HG02981 (cell line): ENCODE measurements at regions not wholly inside any gene's neighbourhood (a gene's known extent, or its start where the extent isn't known, plus 50 kb on each side); places are given as distances from the start of the nearest gene placed in this dataset.

Experiments
- ATAC-seq: cut with Tn5 transposase; IDR thresholded peaks from one replicate; pipeline ENCODE4 v1.9.1; 2021; ENCODE audit warnings: mild to moderate bottlenecking, moderate library complexity; ENCODE audit not compliant: unreplicated experiment

DNA sequence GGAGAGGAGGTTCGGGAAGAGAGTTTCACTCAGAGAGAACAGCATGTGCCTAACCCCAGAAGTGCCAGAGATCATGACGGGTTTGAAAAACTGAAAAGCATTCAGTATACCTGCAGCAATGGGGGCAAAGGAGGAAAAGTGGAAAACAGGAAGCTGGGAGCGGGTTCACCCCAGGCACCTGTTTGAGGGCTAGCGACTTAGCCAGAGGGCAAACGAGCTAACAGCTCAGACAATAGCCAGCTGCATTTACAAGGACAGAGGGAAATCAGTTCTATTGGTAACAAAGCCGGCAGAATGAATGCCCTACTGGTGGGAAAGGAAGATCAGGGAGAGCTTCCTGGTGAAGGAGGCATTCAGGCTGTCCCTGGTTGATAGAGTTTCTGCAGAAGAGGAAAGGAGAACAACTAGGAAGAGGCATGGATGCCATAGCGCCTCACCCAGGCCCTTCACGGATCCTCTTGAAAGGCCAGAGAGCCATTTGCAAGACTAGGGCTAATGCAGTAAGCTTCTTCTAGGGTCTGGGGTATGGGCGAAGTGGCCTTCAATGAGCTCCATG is 141.7 kb upstream of the ADRA1B start:
- ATAC-seq = no peak

DNA sequence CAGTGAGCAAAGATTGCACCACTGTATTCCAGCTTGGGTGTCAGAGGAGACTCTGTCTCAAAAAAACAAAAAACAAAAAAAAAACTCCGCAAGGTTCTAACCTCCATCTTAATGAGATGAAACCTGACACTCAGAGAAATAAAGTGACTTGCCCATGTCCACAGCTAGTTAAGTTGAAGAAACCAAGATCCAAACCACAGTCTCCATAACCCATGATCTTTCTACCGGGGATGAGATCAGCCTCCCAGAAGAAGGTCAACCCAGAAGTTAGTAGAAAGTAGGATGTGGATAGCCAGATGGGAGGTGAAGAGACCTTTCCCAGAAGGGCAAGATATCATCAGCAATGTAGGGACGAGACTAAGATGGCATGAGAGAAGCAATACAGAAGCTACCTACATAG is 140.4 kb upstream of the ADRA1B start:
- no peak for ATAC-seq

GRCh38 chr5:159777049-159777660 is 139.1 kb upstream of the ADRA1B start:
- ATAC-seq = no peak

- no peak for ATAC-seq
These were observed 136.8 kb upstream of the ADRA1B start for GRCh38 chr5:159779481-159779880.

DNA sequence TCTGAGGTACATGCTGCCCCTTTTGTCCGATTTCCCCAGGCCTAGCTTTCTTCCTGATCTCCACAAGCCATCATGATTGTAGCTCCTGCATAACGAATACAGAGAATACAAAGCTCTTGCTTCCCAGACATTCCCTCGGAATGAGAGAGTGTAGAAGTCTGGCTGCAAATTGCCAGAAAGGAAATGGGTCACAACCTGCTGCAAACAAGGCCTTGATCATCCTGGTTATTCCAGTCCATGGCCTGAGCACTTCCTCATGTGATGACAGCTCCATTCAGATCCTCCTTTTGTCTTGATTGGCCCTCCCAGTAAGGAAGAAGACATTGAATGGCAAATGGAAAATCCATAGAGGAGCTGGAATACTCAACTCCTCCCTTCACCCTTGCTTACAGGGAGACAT is 136.0 kb upstream of the ADRA1B start:
- ATAC-seq = no peak

DNA sequence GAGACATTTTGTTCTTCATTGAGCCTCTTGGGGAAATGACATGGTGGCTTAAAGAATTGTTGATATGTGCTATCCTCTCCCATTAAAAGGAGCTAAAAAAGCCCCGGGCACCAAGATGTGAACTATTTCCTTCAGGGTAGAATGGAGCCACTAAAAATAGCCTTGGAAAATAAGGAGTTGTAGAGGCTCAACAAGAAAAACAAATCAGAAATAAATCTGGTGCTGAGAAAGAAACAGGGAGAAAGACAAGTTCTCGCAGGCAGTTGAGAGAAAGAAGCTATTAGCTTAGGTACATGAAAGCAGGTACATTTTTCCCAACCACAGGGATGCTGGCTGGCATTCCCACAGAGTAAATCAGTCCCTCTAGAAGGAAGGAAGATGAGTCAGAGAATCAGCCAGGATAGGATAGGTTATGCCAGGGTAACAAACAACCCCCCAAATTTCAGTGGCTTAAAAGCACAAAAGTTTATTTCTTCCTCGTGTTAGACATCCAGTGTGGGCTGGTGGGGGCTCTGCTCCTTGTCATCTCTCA is 134.6 kb upstream of the ADRA1B start:
- no peak for ATAC-seq

GRCh38 chr5:159782197-159782994 is 133.9 kb upstream of the ADRA1B start:
- ATAC-seq = peak; percentile 53

GRCh38 chr5:159782995-159783300 is 133.3 kb upstream of the ADRA1B start:
- no peak for ATAC-seq

GRCh38 chr5:159783726-159784247 is 132.5 kb upstream of the ADRA1B start:
- no peak for ATAC-seq

- no peak for ATAC-seq
These were observed 131.3 kb upstream of the ADRA1B start for GRCh38 chr5:159784993-159785392.

- ATAC-seq = no peak
These were observed 130.6 kb upstream of the ADRA1B start for GRCh38 chr5:159785656-159786055.

DNA sequence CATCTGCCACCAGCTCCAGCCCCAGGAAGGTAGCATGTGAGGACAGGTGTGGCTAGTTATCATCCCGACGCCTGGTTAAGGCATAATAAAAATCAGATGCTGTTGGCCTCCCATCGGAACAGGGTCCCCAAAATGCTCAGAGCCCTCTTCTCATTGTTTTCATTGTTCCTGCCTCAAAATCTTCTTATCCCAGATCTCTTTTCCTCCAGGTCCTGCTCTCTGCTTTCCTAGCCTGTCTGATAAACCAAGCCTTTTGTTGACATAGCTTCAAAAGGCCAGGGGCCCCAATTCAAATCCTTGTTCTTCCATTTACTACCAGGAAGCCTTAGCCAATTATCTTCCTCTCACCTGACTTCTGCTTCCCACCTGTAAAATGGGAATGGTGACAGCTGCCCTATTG is 130.1 kb upstream of the ADRA1B start:
- no peak for ATAC-seq

- no peak for ATAC-seq
These were observed 129.2 kb upstream of the ADRA1B start for GRCh38 chr5:159786901-159787691.

GRCh38 chr5:159787837-159788236 is 128.4 kb upstream of the ADRA1B start:
- ATAC-seq = no peak

DNA sequence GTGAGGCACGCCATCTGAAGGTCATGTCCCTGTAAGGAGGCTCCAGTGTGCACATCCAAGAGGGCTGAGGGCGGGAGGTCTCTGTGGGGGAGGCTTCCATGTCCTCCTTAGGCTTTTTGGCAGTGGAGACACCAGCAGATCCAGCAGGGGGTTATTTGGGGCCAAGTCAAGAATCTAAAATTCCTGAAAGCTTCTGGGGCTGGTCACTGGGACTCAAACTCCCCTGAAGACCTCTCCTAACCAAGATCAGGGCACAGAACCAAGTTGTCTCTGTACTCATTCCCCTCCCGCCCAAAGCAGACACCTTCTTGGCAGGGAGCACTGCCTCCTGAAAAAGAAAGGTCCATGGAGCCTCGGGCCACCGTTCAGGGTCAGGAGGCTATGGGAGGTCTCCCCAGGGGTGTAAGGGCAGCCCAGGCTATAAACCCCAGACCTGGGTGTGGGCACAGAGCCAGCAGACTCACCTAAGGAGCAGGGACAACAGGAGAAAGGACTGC is 127.4 kb upstream of the ADRA1B start:
- ATAC-seq = no peak

GRCh38 chr5:159792180-159792579 is 124.1 kb upstream of the ADRA1B start:
- no peak for ATAC-seq

DNA sequence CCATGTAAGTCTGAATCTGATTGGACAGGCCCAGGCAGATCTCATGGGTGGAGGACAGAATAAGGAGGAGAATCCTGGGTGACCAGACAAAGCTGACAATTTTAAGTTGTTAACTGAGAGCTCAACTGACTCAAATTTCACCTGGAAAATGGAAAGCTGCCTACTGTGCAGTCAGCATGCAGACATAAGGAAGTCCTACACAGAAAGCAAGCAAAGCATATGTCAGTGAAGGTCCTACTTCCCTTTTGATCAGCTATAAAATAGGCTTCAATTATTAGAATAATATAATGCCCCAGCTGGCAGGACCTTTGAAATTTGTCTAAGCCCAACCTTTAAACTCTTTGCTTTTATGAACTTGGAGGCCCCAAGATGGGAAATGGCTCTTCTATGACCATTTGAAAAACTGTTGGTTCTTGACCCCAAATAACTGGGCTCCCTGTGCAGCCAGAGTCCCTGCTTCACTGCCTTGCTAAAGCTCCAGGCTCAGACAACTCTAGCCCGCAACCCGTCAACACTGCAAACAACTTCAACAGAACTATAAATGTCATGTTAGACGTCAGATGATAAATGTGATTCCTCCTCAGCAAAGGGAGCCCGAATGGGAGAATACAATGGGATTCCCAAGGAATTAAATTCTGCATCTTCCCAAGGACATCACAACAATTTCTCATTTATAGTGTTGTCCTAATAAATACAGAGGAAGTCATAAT is 118.9 kb upstream of the ADRA1B start:
- ATAC-seq = no peak

DNA sequence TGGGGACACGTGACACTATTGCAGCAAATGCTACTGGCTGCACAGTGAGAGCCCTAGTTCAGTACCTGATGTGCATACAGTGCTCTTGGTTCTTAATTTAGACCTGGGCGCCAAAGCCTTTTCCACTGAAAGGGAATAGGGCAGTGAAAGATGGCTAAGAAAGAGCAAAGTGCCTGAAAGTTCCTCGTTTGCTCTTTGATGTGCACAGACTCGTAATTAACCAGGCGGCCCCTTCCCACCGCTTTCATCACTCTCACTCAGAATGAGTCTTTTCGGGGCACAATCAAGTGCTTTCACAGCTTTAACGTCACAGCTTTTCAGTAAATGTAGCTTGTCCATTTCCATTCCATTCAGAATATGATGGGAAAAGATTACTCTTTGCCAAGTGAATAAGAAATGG is 116.6 kb upstream of the ADRA1B start:
- ATAC-seq = no peak

GRCh38 chr5:159800131-159800840 is 116.0 kb upstream of the ADRA1B start:
- no peak for ATAC-seq

DNA sequence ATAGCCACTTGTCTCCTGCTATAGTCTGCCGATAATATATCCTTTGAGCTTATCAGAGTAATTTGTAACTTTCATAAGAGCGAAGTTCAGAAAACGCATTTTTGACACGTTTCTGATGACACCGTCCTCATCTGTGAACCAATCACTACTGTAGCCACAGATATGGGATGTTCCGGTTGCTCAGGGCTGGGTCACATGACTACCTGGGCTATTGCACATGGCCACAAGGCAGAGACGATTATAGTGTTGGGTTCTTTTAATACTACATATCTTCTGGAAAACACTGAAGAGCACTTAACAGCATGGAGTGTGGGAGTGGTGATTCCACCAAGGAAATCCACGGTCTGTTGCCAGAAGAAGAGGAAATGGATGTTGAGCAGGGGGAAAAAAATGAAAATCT is 115.0 kb upstream of the ADRA1B start:
- ATAC-seq = no peak
